Glomerular visceral epithelial cell (primary cell): ENCODE measurements at regions not wholly inside any gene's neighbourhood (a gene's known extent, or its start where the extent isn't known, plus 50 kb on each side); places are given as distances from the start of the nearest gene placed in this dataset.

Source experiments
- DNase-seq: peaks from one replicate; pipeline ENCODE4 v3.0.0-alpha.2; 2016; ENCODE audit errors: extremely low spot score

DNA sequence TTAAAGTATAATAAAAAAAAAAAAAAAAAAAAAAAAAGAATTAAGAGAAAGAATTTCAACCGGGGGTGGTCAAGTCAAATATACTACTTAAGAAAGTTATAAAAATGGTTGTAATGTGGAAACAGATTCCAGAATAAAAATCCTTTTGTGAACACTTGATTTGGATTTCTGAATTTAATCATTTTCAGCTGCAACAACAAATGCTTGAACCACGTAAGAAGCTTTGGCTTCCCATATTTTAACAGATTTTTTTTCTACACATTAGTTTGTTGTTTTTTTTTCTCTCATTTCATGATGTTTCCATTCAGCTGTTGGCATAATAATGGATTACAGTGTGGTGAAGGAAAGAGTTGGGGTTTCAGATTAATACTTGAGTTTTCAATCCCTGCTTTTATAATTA lies 137.3 kb upstream of the AGR3 start:
- DNase-seq: no peak

GRCh38 chr7:17020250-17020649 lies 138.5 kb upstream of the AGR3 start:
- no peak for DNase-seq

- DNase-seq: no peak
Observed at GRCh38 chr7:17021205-17021604, 139.4 kb upstream of the AGR3 start.

DNA sequence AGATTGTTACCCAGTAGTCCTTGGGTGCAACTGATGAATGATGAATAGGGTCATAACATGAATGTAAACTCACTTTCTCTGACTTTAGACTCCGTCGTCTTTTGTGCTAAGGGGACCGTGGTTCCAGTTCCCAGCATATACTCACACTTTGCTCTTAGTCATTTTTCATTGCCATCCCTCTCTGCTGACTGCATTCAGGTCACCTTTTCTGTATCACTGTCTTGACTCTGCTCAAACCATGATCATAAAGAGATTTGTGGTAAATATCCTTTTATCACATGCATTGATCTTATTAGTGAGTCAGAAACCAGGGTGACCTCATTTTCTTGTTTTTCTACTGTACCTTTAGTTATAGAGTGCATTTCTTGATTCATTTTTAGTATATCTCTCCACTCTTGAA lies 141.1 kb upstream of the AGR3 start:
- DNase-seq: no peak

DNA sequence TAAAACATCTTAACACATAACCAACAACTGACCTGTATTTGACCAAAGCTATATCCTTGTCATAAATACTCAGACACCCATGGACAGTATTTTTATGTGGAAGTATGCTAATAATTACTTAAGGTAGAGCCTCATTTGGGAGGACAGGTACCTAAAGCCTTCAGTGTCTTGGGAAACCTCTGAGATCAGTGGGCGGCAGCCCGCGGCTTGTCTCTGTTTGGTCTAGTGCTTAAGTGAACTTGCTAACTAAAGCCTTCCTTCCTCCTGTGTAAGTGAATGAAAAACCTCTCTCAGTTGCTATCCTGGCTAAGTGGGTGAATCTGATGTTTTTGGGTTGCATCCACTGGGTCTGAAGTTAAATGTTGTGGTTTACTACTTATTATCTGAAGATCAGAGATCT lies 144.5 kb upstream of the AGR3 start:
- DNase-seq: no peak

- no peak for DNase-seq
Observed at GRCh38 chr7:17027143-17027788, 145.5 kb upstream of the AGR3 start.

GRCh38 chr7:17027789-17028152 lies 146.0 kb upstream of the AGR3 start:
- no peak for DNase-seq

DNA sequence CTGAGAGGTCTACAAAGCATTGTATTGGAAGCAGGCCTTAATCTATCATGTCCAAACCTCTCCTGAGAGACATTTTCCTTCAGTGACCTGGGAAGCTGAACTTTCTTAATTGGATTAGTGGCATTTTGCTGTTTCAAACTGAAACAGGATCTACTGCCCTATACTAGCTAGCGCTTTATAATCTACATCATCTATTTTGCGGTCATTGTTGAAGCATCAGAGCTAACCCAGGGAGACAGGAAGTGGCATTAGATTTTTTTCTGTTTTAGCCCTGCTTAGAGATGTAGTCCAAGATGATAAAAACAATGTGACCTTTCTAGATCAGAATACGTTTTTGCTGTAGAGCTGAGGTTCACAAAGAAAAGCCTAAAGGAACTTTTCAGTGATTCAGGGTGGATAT lies 147.4 kb upstream of the AGR3 start:
- DNase-seq: no peak

GRCh38 chr7:17030559-17030958 lies 148.8 kb upstream of the AGR3 start:
- DNase-seq: no peak

DNA sequence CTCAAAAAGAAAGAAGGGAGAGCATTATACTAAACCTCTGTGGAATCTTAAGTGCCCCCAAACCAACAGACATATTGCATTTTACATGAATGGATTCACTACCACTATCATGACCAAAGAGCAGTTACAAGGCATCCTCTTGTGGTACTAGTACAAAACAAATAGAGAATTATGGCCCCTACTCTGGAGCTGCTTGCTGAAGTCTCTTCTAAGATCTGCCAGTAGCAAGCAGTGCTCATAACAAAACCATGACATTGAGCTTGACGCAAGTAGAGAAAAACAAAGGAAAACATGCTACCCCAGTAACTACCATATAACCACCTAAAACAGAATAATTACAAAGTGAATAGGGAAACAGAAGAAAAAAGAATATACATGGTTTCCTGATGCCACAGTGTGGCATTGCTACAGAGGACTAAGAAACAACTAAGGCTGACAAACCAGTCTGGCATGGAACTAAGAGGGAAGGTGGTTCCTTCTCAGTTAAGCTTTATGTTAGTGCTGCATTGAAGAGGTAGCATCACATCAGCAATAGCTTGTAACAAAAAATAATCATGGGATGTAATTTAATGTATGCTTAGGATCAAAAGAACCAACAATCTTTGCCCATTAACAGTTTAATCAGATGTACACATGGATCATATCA lies 150.2 kb upstream of the AGR3 start:
- DNase-seq: no peak

GRCh38 chr7:17033245-17033644 lies 151.5 kb upstream of the AGR3 start:
- DNase-seq: no peak

DNA sequence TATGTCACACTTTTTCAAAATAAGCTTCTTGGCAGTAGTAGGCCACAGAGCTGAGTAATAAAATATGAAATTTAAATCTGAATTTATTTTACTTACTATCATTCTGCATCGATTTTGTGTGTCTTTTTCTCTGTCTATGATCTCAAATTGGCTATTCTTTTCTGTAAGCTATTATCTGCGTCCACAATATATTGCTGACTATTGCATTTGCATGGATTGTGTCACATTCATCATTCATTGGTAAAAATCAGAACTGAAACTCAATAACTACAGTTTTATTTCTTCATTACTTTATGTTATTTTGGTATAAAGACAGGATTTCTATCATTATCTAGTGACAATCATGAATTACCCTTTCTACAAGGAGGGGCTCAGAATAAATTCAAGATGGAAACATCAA lies 154.8 kb upstream of the AGR3 start:
- DNase-seq: no peak

- DNase-seq: no peak
Observed at GRCh38 chr7:17037356-17037755, 155.6 kb upstream of the AGR3 start.

GRCh38 chr7:17038160-17038782 lies 156.5 kb upstream of the AGR3 start:
- no peak for DNase-seq

DNA sequence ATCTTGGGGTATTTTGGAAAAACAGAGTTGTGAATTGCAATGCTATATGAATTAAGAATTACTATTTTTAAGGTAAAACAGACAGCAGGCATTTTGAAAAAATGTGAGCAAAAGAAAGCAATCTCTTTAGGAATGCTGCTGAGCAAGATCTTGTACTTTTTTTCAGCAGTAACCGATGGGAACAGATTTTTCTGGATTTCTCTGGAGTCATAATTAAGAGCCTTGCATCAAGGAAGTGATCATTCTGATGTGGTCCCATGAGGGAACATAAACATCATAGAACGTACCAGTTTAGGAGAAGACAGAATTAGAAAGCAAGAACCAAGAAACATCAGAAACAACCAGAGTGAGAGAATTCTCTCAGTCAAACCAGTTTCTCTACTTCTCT lies 157.0 kb upstream of the AGR3 start:
- no peak for DNase-seq

GRCh38 chr7:17039372-17039771 lies 157.6 kb upstream of the AGR3 start:
- DNase-seq: no peak

GRCh38 chr7:17040716-17041115 lies 158.9 kb upstream of the AGR3 start:
- no peak for DNase-seq

GRCh38 chr7:17041324-17041723 lies 159.5 kb upstream of the AGR3 start:
- peak; percentile 16 for DNase-seq

- no peak for DNase-seq
Observed at GRCh38 chr7:17042211-17042610, 160.4 kb upstream of the AGR3 start.

- no peak for DNase-seq
Observed at GRCh38 chr7:17043012-17043877, 161.5 kb upstream of the AGR3 start.

DNA sequence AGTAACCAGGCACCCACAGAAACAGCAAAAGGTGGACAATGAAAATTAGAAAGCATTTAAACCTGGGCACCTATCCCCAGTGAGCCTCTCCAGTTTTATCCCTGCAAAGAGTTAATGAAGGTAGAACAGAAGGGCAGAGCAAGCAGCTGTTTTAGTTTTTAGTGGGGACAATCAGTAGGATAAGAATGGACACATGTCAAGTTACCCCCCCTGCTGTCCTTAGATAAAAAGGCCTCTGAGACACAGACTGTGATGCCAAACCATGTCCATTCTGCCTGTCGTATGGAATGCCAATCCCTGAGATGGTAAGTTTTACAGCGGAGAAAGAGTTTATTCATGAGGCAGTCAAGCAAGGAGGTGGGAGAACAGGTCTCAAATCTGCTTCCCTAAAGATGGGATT lies 162.6 kb upstream of the AGR3 start:
- no peak for DNase-seq

DNA sequence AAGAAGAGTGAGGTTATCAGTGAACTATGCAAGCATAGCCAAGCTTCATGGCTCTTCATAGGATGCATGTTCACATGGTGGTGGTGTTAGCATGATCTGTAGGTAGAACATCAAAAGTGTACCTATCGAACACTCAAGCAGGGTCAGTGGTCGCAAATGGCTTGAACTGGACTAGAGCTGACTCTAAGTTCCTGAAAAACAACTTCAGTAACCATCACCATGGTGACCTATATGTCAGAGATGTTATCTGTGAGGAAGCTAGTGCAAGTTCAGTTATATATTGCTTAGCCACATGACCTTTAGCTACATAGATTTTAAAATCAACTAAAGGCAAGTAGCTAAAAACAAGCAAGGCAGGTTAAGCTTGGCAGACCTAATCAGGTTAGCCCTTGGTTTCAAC lies 163.1 kb upstream of the AGR3 start:
- no peak for DNase-seq

DNA sequence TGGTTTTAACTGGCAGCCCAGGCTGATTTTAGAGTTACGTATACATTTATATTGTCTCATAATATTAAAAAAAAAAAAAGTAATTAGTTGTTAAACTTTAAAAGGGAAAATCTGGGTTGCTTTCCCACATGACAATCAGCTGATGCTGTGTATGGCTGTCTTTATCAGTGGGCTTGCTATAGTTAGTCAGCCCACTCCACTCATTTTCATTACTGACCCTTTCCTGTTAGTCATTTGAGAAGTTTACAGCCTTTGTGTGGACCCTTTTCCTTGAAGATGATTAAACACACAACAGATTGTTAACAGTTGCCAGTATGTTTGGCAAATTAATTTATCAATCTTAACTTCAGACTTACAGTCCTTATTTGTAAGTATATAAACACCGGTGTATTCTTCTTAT lies 164.5 kb upstream of the AGR3 start:
- no peak for DNase-seq
